ENCODE measurements at regions not wholly inside any gene's neighbourhood (a gene's known extent, or its start where the extent isn't known, plus 50 kb on each side); places are given as distances from the start of the nearest gene placed in this dataset.

DNA sequence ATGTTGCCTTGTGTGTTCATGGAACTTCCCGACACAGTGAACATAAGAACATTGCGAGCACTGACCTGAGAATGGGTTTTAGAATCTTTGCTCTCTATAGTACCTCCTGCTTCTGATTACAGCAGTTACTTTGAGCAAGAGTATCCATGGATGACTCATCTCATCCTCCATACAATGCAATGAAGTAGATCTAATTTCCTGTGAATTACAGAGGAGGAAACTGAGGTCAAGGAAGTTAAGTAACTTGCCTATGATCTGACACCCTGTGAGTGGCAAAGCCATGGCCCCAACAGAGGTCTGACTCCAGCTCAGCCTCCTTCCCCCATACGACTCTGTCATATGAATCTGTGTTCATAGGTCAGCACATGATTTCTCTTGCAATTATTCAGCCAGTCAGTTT, 518.1 kb downstream of the TFAP2A start:
- TF ChIP-seq EZH2 (IDR thresholded peaks at IDR 0.05; ENCODE audit: low read length, unreplicated experiment) = no peak
- TF ChIP-seq, protein P1, sequence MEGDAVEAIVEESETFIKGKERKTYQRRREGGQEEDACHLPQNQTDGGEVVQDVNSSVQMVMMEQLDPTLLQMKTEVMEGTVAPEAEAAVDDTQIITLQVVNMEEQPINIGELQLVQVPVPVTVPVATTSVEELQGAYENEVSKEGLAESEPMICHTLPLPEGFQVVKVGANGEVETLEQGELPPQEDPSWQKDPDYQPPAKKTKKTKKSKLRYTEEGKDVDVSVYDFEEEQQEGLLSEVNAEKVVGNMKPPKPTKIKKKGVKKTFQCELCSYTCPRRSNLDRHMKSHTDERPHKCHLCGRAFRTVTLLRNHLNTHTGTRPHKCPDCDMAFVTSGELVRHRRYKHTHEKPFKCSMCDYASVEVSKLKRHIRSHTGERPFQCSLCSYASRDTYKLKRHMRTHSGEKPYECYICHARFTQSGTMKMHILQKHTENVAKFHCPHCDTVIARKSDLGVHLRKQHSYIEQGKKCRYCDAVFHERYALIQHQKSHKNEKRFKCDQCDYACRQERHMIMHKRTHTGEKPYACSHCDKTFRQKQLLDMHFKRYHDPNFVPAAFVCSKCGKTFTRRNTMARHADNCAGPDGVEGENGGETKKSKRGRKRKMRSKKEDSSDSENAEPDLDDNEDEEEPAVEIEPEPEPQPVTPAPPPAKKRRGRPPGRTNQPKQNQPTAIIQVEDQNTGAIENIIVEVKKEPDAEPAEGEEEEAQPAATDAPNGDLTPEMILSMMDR (conservative IDR thresholded peaks at IDR 0.05; ENCODE audit: low read depth, low read length) = no peak

Measured in PC-3 (cell line).